HG03066 (cell line): ENCODE measurements at regions not wholly inside any gene's neighbourhood (a gene's known extent, or its start where the extent isn't known, plus 50 kb on each side); places are given as distances from the start of the nearest gene placed in this dataset.

Experiments
- ATAC-seq: cut with Tn5 transposase; IDR thresholded peaks from one replicate; pipeline ENCODE4 v1.9.1; 2021; ENCODE audit warnings: low read depth; ENCODE audit not compliant: unreplicated experiment

DNA sequence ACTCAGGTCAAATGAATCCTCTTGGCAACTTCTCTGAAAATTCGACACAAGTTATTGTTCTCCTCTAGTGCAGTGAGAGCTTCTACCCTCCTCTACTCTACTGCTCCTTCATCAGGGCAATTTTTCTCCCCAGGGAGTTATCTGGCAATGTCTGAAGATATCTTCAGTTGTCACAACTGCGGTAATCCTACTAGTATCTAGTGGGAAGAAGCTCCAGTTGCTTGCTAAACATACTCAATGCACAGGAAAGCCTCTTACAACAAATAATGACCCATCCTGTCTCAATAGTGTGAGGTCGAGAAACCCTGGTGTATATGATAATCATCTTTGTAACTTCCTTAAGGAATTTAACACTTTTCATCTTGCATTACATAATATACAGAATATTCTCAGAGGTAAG, 1147.6 kb downstream of the IGSF11 start:
- ATAC-seq, result no peak

DNA sequence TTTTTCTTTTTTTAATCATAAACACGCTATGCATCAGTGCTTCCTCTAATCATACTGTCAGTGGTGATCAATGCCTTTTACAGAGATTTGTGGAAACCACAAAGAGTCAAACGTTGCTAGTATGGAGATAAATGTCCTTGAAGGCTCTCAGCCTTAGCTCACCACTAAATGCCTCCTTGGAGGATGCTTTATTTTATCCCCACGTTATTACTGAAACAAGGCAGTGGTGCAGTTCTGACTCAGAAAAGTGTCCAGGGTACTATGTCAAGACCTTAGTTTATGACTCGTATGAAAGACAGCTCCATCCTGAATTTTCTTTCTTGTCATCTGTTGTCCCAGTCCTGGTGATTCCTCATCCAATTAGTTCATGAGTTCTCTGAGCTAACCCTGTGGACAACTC, 1146.7 kb downstream of the IGSF11 start:
- ATAC-seq, result no peak

DNA sequence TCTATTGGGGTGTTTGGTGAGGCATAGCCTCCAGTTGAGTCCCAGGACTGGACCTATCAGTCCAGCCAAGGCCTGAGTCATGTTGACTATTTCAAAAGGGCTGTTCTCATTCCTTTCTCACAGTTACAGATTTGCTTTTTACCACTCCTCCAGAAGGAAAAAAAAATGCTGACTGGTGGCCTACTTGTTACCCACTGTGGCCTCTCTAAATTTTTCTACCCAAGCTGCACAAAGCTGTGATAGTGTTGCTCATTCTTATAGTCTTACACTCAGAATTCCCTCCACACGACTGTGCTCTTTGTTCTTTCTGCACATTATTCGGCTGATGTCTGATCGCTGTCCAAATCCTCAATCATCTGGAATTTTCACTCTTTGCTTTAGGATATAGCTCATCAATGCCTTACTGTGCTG, 1142.2 kb downstream of the IGSF11 start:
- ATAC-seq, result no peak

DNA sequence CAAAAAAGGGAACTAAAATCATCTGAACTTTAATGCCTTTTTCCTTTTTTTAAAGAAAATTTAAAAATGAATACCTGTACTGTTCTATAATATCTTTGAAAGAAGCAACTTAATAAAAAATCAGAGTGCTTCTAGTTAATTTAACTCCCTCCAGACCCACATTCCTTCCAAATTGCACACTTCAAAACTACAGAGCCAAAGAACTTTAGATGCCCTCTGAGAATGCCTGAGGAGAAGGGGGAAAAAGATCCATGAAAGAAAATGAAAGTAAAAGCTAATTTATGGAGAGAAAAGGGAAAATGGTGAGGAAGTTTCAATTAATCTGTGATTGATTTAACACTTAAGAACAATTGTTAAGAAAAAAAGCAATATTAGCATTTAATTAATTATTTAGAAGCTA, 1141.6 kb downstream of the IGSF11 start:
- no peak for ATAC-seq

DNA sequence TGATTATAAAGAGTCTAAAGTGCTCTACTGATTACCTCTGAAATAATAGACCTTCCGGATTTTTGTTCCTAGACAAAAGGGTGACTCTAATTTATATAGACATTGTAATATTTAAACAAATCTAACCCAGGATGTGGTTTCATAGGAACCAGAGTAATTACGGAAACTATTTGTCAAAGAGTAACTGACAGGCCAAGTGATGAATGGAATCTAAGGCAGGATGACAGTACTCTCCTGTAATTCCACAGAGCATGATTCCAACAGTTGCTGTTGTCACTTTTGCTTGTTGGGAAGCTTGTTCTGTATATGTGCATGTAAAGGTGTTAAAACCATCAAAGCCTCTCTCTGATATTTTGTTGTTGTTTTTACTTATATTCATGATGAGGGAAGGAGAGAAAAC, 1141.0 kb downstream of the IGSF11 start:
- ATAC-seq, result no peak

DNA sequence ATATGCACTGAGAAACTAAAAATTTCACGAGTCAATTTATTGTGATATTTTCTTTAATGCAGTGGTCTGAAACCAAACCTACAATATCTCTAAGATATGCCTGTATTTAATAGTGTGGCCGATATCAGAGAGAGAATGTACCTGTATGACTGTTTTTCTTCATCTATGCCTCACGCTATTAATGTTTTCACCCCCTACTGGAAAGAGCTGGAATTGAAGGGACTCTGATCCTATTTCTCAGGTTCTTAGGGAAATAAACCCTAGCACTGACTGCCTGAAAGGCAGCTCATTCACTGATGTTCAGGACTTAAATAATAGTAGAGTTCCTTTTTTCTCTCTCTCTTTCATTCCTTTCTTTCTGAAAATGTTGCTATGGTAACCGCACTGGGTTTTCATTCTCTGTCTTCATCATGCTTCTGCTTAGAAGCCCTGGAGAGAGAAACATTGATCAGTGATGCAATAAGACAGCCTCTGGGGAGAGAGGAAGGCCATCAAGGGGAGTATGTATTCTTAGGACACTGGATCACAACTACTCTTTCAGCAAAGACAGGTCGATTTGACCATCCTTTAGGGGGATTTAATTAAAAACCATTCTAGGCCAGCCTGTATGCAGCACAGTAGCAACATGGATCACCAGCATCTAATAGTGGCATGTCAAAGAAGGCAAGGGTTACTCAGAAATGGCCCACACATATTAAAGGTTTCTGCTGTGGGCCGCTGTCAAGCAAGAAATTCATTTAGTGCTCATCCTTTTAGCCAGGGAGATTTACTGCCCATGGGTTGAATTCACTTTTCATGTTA, 1135.7 kb downstream of the IGSF11 start:
- no peak for ATAC-seq

DNA sequence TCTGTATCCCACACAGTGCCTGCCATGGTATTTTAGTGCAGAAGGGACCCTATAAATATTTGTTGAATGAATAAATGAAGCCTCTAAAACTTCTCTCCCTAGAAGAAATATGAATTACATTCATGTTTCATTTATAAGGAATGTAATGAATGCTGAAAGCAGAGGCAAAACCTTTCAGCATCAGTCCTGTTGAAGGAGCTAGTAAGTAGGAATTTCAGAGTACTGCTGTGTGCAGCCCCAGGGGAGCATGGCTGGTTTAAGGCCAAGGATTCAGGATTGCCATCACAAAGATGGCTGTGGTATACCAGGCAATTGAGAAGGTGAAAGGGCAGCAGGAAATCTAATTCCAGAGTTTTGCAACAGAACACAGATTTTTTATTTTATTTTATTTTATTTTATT, 1131.4 kb downstream of the IGSF11 start:
- ATAC-seq, result no peak

DNA sequence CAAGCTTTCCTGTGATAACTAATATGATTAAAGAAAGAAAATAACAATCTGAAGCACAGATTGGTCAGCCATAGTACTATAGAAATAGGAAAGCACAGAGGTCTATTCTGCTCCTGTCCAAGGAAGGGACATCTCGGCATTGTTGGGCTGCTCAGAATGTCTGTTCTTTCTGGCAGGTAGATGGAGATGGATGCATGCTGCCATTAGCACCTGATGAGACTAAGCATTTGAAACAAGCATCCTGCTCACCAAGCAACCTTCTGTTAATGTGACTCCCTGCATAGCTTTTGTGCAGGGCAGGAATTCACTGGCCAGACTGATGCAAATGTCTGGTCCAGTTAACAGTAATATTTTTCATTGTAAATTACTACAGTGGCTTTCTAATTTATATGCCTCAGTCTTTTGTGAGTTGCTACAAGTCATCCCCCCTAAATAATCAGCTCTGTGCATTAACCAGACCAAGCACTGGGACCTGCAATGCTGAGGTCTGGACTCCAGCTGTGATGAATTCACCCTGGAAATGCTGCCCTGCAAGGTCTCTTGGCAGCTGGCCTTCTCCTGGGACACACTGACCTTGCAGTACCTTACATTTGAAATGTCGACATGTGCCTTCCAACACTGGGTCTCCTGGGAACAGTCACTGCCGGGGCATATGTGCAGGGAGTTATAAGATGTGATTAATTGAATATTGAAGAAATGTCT, 1123.7 kb downstream of the IGSF11 start:
- no peak for ATAC-seq

DNA sequence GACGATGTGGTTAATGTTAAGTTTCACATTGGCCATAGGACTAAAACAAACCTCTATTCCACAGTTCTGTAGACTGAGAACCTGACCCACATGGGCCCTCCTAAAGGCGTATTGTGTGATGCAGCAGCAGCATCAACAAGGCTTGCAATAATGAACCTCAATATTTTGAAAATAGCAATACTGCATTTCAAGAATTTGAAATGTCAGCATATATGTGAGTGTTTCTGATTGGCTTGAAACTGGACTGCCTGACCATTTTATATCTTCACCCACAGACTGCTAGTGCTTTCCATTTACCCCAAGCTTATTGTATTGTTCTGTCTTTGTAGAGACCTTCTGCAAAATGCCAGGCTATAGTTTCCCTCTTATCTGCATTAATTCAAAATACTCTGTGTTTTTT, 1122.3 kb downstream of the IGSF11 start:
- ATAC-seq, result no peak

DNA sequence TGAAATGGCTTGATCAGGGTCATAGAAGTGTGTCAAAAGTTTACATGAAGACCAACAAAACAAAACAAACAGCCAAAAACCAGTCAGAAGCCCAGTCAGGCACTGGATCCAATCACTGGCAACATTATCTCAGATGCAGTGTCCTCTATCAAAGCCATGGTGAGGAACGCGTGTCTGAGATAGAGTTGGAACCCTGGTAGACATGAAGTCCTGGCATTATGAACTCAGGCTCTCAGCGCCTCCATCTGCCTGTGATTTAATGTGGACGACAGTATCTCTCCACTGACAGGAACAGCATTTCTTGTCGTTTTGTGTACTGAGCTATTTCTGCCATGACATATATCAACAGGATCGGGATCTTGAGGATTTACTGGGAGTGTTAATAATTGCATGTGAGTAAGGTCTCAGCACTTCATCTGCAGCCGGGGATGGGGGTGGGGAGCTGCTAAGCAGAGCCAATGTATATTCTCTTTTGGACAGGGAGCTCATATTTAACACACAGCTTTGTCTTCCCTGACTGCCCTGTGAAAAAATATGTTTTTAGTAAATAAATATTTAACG, 1120.0 kb downstream of the IGSF11 start:
- ATAC-seq, result no peak

DNA sequence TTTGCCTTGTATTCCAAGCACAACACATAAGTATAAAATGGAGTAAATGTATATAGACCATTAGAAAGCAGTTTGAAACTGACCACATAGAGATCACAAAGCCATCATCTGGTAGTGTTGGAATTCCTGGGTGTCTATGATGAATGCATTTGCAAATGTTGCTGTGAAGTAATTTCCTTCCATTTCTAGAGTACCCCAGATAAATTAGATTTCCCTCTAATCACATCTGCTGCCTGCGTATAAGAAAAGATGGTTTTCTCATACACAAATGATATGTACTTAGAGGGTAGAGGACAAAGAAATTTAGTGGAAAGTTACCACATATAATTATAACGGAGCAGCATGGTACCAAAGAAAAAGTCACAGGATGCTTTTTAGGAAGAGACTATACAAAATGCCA, 1117.8 kb downstream of the IGSF11 start:
- ATAC-seq, result no peak

DNA sequence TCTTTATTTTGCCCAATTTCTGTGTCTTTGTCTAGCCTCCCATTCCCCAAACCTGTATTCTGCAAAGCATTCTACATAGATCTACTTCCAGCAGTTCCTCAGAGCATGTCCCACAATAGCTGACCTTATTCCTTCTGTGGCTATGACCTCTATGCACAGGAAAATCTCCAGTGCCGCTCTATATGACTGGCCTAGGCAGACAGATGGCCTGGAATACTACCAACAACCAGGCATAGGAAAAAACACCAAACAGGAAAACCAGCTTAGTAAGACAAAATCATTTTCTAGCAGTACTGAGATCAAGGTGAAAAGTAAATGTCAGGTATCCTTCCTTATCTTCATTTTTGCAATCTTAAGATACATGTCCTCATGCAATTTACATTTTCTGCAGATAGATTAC, 1115.0 kb downstream of the IGSF11 start:
- no peak for ATAC-seq

DNA sequence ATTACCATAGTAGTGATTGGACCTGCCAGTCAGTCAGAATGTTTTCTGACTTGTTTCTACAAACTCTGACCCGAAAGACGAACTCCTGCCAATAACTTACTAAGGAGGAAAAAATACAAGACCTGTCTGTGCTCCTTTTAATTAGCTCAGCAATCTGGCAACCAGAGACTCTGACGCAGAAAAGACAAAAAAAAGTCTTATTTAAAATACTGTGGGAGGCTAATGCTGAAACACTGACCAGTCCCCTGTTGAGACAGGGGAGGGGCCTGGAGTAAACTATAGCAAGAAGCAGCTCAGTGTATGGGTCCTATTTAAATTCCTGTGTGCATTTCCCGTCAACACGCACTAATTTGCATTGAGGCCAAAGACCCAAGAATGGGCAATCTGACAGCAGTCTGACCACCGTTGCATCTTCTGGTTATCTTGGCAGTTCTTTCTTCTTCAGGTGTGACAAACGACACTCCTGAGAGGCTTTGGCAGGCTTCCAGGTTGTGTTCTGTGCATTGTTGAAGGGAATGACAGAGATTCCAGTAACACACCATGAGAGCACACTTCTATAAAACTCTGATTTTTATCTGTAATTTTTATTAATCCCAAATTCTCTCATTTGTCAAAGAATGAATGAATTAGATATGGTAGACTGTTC, 1114.3 kb downstream of the IGSF11 start:
- ATAC-seq, result no peak

DNA sequence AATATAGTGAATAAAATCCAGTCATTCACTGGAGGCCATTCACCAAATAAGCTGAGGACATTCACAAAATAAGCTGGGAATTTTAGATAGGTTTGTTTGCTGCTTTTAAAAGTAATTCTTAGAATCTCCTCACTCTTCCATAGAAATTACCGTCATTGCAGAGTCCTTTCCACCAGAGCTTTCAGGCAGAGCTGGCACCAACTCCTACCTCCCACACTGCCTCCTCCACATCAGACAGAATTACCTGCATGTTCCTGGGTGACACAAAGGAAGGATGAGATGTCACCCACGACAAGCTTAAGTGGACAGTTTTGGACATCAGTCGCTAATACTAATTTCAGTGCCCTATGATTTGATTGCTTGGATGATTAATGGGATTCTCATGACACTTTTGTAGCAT, 1113.2 kb downstream of the IGSF11 start:
- ATAC-seq, result no peak

DNA sequence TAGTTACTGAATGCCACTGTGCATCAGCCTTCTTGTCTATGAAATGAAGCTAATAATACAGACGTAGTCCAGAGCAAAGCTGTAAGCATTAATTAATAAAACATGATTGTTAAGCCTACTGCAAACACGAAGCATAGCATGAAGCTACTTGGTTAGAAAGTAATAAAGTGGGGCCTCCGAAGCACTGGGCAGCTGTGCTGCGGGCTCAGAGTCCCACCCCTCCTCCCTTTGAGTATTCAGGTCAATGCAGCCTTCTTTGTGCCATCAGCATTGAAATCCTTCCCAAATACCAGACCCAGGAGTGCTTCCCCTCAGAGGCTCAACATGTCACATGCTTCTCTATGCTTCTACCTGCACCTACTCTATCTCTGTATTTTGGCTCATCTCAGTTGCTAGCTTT, 1112.6 kb downstream of the IGSF11 start:
- no peak for ATAC-seq

DNA sequence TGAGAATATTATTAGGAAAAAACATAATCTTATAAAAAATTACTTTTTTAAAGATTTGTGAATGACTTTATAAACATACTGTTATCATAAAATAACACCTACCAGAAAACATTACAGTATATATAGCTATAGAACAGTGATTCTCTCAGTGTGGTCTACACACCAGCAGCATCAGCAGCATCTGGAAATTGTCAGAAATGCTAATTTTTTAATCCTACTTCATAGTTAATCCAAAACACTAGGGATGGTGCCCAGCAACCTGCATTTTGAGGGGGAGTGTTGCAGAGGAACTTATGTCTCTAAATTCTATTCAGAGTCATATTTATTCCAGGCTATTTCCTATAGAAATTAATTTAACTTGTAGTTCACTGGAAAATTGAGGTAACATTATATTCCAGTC, 1107.8 kb downstream of the IGSF11 start:
- ATAC-seq, result no peak

DNA sequence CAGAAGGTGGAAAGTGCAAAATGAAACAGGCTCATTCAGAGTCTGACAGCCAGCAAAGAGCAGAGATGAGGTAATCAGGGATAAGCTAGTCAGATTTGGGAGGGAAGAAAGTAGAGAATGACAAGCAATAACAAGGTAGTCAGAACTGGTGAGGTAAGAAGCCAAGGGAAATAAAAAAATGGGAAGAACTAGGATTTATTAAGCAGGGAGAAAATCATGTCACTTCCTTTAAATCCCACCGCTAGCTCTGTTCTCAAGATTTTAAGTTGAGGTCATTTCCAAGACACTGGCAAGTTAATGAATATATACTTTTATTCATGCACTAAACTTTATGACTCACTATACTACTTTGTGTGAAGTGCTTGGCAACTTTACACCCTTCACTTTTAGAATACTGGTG, 1106.8 kb downstream of the IGSF11 start:
- ATAC-seq, result no peak

DNA sequence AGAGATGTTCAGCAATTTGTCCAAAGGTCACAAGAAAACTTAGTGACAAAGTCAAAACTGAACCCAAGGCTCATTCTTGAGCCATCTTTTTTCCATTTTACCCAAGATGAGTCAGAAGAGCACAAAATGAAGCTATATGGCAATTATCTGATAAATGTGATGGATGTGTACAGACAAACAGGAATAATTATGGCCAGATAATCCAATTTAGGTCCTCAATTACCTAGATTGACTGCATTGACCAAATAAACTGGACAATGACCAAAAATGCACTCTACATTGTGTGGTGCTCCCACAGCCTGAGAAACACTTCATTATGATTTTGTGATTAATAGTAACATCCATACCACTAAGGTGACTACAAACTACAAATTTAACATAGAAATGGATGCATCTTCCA, 1105.8 kb downstream of the IGSF11 start:
- no peak for ATAC-seq

DNA sequence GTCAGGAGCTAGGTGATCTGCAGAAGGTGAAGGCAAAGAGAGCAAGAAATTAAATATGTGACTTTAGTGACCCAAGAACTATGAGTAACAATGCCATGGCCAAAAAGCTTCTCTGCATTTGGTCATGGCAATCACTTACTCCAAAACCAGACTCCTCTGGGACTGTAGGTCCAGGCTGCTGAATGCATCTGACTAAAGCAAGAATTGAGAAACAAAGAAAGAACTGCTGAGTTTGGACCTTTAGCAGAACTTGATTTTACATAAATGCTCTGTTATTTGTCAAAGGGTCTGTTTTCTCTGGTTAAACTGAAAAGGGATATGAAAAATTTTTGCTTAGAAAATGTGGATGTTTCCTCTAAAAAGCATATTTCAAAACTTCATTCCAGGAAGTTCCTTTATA, 1102.2 kb downstream of the IGSF11 start:
- no peak for ATAC-seq

DNA sequence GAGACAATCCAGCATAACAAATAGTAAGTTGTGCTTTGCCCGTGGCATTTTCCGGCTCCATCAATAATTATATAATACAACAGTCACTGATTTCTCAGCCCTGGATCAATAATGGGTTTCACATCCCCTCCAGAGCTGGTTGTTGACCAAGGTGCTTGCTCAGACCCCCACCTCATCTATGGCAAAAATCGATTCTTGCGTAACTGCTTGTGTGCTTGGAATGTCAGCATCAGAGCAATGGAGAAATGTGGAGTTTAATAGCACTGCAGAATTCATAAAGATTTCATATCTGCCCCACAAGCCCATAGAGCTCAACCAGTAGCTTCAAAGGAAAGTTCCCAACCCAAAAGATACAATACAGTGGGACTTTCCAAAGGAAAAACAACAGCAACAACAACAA, 1098.5 kb downstream of the IGSF11 start:
- ATAC-seq, result no peak

DNA sequence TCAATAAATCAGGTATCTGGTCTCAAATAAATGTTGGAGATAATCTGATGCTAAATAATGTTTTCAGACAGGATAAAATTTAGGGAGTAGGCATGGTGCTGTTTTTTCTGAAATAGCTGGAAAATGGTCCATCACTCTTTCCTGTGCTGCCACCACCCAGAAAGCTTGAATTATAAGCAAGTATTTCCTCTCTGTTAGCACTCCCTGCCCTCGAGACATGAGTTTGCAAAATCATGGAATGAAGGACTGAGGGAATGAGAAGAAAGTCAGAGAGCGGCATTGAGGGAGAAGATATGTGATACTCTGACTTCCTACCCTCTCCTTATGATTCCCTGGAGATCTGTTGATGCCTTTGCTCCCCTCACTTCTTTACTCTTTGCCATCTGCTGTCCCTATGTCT, 1095.7 kb downstream of the IGSF11 start:
- no peak for ATAC-seq
